CD8-positive, alpha-beta memory T cell (primary cell): ENCODE measurements at regions not wholly inside any gene's neighbourhood (a gene's known extent, or its start where the extent isn't known, plus 50 kb on each side); places are given as distances from the start of the nearest gene placed in this dataset.
A peak's percentile ranks its signal among the peaks of the same experiment; 100 is the strongest.

Experiments
- CTCF ChIA-PET: fragments of 350-600 bp; sonication (Branson Sonifier 250); formaldehyde crosslinking; loops from one replicate; lab custom pipeline; 2021; ENCODE audit warnings: antibody characterized with exemption; lab: Charles Lee
- POLR2A ChIA-PET: fragments of 350-600 bp; sonication (Branson Sonifier 250); formaldehyde crosslinking; loops from one replicate; lab custom pipeline; 2021; ENCODE audit warnings: antibody characterized with exemption; lab: Charles Lee
- DNase-seq, 5 donors: peaks; one replicate each; pipeline versions ENCODE4 v3.0.0 to v3.0.0-alpha.2; 2020 to 2022; ENCODE audit warnings: mixed read lengths in 1 of 5
- H3K27ac ChIP-seq: one replicate; pipeline ENCODE4 v1.7.0; 2013; ENCODE audit warnings: low read depth, mild to moderate bottlenecking, low read length, moderate library complexity
- H3K27me3 ChIP-seq: 2 replicates; pipeline ENCODE4 v1.7.0; 2013; ENCODE audit warnings: low read length, mild to moderate bottlenecking; ENCODE audit not compliant: insufficient read depth, poor library complexity, severe bottlenecking
- H3K36me3 ChIP-seq: 2 replicates; pipeline ENCODE4 v1.7.0; 2013; ENCODE audit warnings: mild to moderate bottlenecking, low read length, moderate library complexity; ENCODE audit not compliant: insufficient read depth
- H3K4me1 ChIP-seq: 2 replicates; pipeline ENCODE4 v1.7.0; 2013; ENCODE audit warnings: mild to moderate bottlenecking, low read length, moderate library complexity; ENCODE audit not compliant: insufficient read depth
- H3K4me3 ChIP-seq: 2 replicates; pipeline ENCODE4 v1.7.0; 2013; ENCODE audit warnings: mild to moderate bottlenecking, low read length
- H3K9me3 ChIP-seq: 2 replicates; pipeline ENCODE4 v1.7.0; 2013; ENCODE audit warnings: mild to moderate bottlenecking, low read length
- H3K27ac Mint-ChIP-seq, 8 donors: one replicate each; pipeline ENCODE4 v1.8.0; 2020 to 2021; ENCODE audit warnings: mixed read lengths in 8 of 8, mild to moderate bottlenecking in 6 of 8, inconsistent platforms in 3 of 8, moderate library complexity in 3 of 8
- H3K27me3 Mint-ChIP-seq, 2 donors: one replicate each; pipeline ENCODE4 v1.8.0; 2020 to 2021; ENCODE audit warnings: mixed read lengths in 2 of 2, mild to moderate bottlenecking in 1 of 2, moderate library complexity in 1 of 2
- H3K36me3 Mint-ChIP-seq, 3 donors: one replicate each; pipeline ENCODE4 v1.8.0; 2020 to 2021; ENCODE audit warnings: mixed read lengths in 3 of 3, inconsistent platforms in 1 of 3, mild to moderate bottlenecking in 1 of 3
- H3K4me1 Mint-ChIP-seq, 3 donors: one replicate each; pipeline ENCODE4 v1.8.0; 2020 to 2021; ENCODE audit warnings: mixed read lengths in 3 of 3, inconsistent platforms in 1 of 3, mild to moderate bottlenecking in 1 of 3
- H3K4me3 Mint-ChIP-seq, 7 donors: one replicate each; pipeline ENCODE4 v1.8.0; 2020 to 2021; ENCODE audit warnings: mixed read lengths in 7 of 7, mild to moderate bottlenecking in 6 of 7, moderate library complexity in 4 of 7, inconsistent platforms in 2 of 7
- H3K9me3 Mint-ChIP-seq, 5 donors: one replicate each; pipeline ENCODE4 v1.8.0; 2020 to 2022; ENCODE audit warnings: mixed read lengths in 5 of 5, mild to moderate bottlenecking in 3 of 5, moderate library complexity in 2 of 5, inconsistent platforms in 1 of 5

DNA sequence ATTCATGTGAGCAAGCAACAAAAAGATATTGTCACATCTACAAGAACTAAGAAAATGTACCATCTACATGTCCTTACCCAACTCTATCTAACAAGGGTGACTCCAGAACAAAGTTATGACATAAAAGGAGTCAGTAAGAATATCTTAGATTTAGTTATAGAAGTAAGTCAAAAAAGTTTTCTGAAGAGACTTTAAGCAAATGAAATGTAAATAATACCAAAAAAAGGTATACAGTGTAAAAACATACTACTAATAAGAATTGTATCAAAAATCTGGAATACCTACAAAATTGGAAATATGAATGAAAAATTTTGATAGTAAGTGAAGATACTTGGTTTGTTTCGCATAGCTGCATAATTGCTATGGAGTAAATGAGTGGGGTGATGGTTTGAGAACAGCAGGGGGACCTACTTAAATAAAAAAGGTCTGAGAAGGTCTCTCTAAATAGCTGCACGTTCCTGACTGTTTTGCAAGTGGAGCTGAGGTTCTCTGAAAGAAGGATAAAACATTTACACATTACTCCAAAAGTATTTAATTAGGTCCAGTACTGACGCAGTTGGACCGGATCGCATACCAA is 51.0 kb upstream of the ENPP6 start:
- peak overlapping the region; percentile 84 to 100 (median 98) for H3K27ac Mint-ChIP-seq
- Histone ChIP-seq H3K4me3 (peak overlapping the region; percentile 53), H3K36me3 (no peaks in the 10 kb centered on the region), H3K9me3 (no peaks in the 10 kb centered on the region), H3K4me1 (peaks cover 20% of the 10 kb centered on the region), H3K27me3 (no peaks in the 10 kb centered on the region), H3K27ac (peak overlapping the region; percentile 80)
- peaks cover 27 to 46% (median 44%) of the 10 kb centered on the region in 3 donors for H3K4me1 Mint-ChIP-seq
- peaks cover 0 to 8% (median 6%) of the 10 kb centered on the region in 3 donors for H3K36me3 Mint-ChIP-seq
- peak overlapping the region; percentile 84 to 96 (median 94) for H3K4me3 Mint-ChIP-seq
- POLR2A ChIA-PET, result interaction anchor here (0.6 to 2.6 kb wide), 5 partner anchors 14 to 380 kb away, joined by 3 to 17 read pairs (median 6); partner anchors contain the start of genes CASP3, IRF2 and PRIMPOL
- H3K27me3 Mint-ChIP-seq, result no peaks in the 10 kb centered on the region
- no peaks in the 10 kb centered on the region for H3K9me3 Mint-ChIP-seq
- CTCF ChIA-PET, result interaction anchor here (0.8 to 1.9 kb wide), 9 partner anchors 9 to 380 kb away, joined by 3 to 9 read pairs (median 4); partner anchors contain the start of genes CASP3 and PRIMPOL
- DNase-seq, result no peak

DNA sequence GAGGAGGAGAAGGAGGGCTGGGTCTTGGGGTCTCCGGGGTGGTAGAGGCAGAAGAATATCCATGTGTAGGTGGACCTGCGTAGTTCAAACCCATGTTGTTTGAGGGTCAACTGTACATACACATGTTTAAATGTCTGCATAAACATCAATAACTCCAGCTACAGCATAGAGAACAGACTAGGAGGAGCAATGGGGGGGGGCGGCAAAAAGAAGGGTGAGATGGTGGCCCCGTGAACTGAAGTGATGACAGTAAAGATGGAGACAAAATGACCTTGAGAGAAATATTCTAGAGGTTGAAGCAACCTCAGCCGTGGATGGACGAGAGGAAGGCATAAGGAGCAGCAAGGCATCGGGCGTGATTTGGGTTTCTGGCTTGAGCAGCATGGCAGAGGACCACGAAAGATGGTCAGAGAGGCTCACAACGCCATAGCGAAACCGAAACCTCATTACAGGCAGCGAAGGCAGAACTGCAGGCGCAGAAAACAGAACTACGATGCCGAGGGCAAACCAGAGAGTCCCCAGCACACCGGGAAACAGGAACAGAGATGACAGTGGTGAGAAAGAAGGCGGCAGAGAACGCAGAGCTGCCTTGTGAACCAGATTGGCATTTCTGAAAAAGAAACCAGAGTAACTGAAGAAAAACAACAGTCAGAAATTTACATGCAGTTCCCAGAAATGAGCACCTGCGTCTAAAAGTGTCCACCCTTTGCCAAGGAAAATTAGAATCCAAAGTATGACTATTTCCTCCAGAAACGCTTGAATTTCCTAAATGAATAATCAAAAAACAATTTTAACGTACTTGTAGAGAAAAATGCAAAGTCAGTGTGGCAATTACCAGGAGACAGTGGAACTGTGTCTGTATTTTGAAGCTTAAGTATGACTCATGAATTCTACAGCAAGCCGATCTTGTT is 50.3 kb upstream of the ENPP6 start:
- Histone ChIP-seq H3K36me3 (no peaks in the 10 kb centered on the region), H3K27me3 (no peaks in the 10 kb centered on the region), H3K9me3 (no peaks in the 10 kb centered on the region), H3K4me1 (peaks cover 20% of the 10 kb centered on the region), H3K27ac (peak overlapping the region; percentile 80), H3K4me3 (peak overlapping the region; percentile 53)
- CTCF ChIA-PET, result interaction anchor here (0.6 to 2.1 kb wide), 10 partner anchors 9 to 381 kb away, joined by 3 to 9 read pairs (median 4); partner anchors contain the start of genes CASP3 and PRIMPOL
- Mint-ChIP-seq H3K9me3 (no peaks in the 10 kb centered on the region), H3K4me1 (peaks cover 27 to 42% (median 38%) of the 10 kb centered on the region in 3 donors), H3K4me3 (peak overlapping the region; percentile 84 to 96 (median 94)), H3K27ac (peak overlapping the region; percentile 84 to 100 (median 98)), H3K36me3 (peaks cover 0 to 8% (median 5%) of the 10 kb centered on the region in 3 donors), H3K27me3 (no peaks in the 10 kb centered on the region)
- POLR2A ChIA-PET, result interaction anchor here (0.6 to 2.6 kb wide), 8 partner anchors 15 to 1158 kb away, joined by 3 to 17 read pairs (median 8); partner anchors contain the start of genes CASP3, IRF2 and PRIMPOL
- DNase-seq, result peak; percentile 33 to 79 (median 67)
